HG03575 (cell line): ENCODE measurements at regions not wholly inside any gene's neighbourhood (a gene's known extent, or its start where the extent isn't known, plus 50 kb on each side); places are given as distances from the start of the nearest gene placed in this dataset.

Source experiments
- ATAC-seq: cut with Tn5 transposase; IDR thresholded peaks from one replicate; pipeline ENCODE4 v1.9.1; 2021; ENCODE audit not compliant: unreplicated experiment, insufficient number of reproducible peaks, low FRiP score; ENCODE audit errors: extremely low read depth

GRCh38 chr6:169852504-169853195, 101.2 kb downstream of the ERMARD start:
- no peak for ATAC-seq

- no peak for ATAC-seq
These were observed 100.5 kb downstream of the ERMARD start for GRCh38 chr6:169851641-169852503.

- no peak for ATAC-seq
These were observed 99.3 kb downstream of the ERMARD start for GRCh38 chr6:169850746-169851145.

GRCh38 chr6:169850154-169850553, 98.7 kb downstream of the ERMARD start:
- ATAC-seq: no peak

- no peak for ATAC-seq
These were observed 98.0 kb downstream of the ERMARD start for GRCh38 chr6:169849396-169849795.

- no peak for ATAC-seq
These were observed 97.5 kb downstream of the ERMARD start for GRCh38 chr6:169848946-169849345.

GRCh38 chr6:169847901-169848311, 96.5 kb downstream of the ERMARD start:
- ATAC-seq: no peak

- ATAC-seq: no peak
These were observed 95.8 kb downstream of the ERMARD start for GRCh38 chr6:169847141-169847674.

GRCh38 chr6:169846286-169847056, 95.0 kb downstream of the ERMARD start:
- no peak for ATAC-seq

- ATAC-seq: no peak
These were observed 94.2 kb downstream of the ERMARD start for GRCh38 chr6:169845426-169846285.

GRCh38 chr6:169844946-169845345, 93.5 kb downstream of the ERMARD start:
- ATAC-seq: no peak

GRCh38 chr6:169843991-169844390, 92.6 kb downstream of the ERMARD start:
- ATAC-seq: no peak

- ATAC-seq: no peak
These were observed 91.7 kb downstream of the ERMARD start for GRCh38 chr6:169843110-169843509.

GRCh38 chr6:169841907-169842606, 90.6 kb downstream of the ERMARD start:
- ATAC-seq: no peak

- no peak for ATAC-seq
These were observed 89.8 kb downstream of the ERMARD start for GRCh38 chr6:169841251-169841650.

- no peak for ATAC-seq
These were observed 88.6 kb downstream of the ERMARD start for GRCh38 chr6:169839898-169840631.

- no peak for ATAC-seq
These were observed 88.1 kb downstream of the ERMARD start for GRCh38 chr6:169839493-169839892.
